ENCODE measurements at regions not wholly inside any gene's neighbourhood (a gene's known extent, or its start where the extent isn't known, plus 50 kb on each side); places are given as distances from the start of the nearest gene placed in this dataset.
"Not testable (repeated sequence)": the region's sequence is repeated elsewhere in the genome, so short reads cannot be mapped to it uniquely, and the experiment has no call there.

GRCh38 chr3:125697979-125698640 is 102.8 kb upstream of the OSBPL11 start:
- not testable (repeated sequence) for DNase-seq

GRCh38 chr3:125715651-125716050 is 120.4 kb upstream of the OSBPL11 start:
- no peak for DNase-seq

DNA sequence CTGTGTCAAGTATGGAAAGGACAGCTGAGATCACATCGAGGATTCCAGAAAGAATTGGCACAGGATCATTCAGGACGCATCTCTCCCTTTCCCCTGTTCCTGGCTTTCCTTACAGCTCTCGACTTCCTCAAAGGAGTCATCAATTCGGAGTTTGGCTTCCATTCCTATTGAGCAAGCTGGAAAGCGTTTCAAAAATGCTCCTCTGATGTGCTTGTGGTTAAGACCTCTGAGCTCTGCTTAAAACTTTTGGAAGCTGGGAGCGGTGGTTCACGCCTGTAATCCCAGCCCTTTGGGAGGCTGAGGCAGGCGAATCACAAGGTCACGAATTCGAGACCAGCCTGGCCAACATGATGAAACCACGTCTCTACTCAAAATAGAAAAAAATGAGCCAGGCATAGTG is 136.9 kb upstream of the OSBPL11 start:
- not testable (repeated sequence) for DNase-seq

DNA sequence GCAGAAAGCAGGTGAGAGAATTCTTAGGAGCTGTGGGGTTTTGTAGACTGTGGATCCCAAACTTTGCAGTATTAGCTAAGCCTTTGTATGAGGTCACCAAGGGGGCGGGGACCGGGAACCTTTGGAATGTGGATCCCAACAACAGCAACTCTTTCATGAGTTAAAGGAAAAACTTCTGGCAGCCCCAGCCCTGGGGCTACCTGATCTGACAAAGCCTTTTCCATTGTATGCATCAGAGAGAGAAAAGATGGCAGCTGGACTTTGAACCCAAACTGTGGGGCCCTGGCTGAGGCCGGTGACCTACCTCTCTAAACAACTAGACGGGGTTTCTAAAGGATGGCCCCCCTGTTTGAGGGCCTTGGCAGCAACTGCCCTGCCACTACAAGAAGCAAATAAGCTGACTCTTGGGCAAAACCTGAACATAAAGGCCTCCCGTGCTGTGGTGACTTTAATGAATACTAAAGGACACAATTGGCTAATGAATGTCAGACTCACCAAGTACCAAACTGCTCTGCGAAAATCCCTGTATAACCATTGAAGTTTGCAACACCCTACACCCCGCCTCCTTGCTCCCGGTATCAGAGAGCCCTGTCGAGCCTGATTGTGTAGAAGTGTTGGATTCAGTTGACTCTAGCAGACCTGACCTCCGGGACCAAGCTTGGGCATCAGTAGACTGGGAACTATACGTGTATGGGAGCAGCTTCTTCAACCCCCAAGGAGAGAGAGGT is 146.9 kb upstream of the OSBPL11 start:
- not testable (repeated sequence) for DNase-seq

DNA sequence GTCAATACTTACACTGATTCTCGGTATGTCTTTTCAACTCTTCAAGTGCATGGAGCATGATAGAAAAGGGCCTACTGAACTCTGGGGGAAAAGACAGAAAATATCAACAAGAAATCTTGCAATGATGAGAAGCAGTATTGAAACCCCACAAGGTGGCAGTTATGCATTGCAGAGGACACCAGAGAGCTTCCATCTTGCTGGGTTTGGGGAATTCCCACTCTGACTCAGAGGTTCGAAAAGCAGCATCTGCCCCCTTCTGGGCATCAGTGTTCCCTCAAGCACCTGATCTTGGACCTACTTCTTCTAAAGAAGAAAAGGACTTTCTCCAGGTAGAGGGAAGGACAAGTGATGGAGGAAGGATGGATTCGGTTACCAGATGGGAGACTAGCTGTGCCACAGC is 147.5 kb upstream of the OSBPL11 start:
- peak; percentile 12 for DNase-seq

- DNase-seq: not testable (repeated sequence)
These were observed 161.8 kb upstream of the OSBPL11 start for GRCh38 chr3:125757050-125757449.

GRCh38 chr3:125758641-125759130 is 163.4 kb upstream of the OSBPL11 start:
- peak; percentile 19 for DNase-seq

DNA sequence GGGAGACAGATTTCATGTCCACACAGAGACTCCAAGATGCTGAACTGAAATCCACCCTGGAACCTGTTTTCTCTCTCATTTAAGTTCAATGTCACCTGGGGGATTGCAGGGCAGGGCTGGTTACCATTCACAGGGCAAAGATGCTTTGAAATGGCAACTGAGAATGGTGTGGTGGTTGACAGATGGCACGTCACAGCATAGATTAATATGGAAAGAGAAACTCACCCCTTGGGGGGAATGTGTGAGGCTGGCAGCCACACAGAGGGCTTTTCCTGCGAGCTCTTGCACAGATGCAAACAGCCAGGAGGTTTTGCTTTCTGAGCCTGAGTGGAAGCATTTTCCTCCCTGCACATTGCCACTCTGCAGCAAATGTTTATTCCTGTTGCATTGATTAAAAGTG is 167.3 kb upstream of the OSBPL11 start:
- not testable (repeated sequence) for DNase-seq

- DNase-seq: peak; percentile 44
These were observed 171.1 kb upstream of the OSBPL11 start for GRCh38 chr3:125766285-125766826.

DNA sequence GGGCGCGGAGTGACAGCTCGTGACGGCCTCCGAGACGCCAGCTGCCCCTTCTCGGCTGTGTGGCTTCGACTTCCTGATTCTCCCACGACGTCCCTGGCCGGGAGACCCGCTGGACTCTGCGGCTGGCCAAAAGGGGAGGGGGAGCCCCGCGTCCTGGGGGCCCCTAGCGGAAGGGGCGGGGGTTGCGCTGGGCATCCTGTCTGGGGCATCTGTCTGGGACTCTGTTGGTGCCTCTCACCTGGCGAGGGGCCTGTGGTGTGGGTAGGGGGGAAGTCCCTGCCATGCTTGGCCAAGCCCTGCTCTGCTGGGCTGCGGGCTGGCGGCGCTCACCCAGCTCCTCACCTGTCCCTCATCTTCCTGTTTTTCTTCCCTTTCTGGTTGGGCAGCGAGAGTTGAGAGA is 171.6 kb upstream of the OSBPL11 start:
- not testable (repeated sequence) for DNase-seq

- no peak for DNase-seq
These were observed 172.3 kb upstream of the OSBPL11 start for GRCh38 chr3:125767641-125768040.

- DNase-seq: not testable (repeated sequence)
These were observed 173.5 kb upstream of the OSBPL11 start for GRCh38 chr3:125768821-125769220.

DNA sequence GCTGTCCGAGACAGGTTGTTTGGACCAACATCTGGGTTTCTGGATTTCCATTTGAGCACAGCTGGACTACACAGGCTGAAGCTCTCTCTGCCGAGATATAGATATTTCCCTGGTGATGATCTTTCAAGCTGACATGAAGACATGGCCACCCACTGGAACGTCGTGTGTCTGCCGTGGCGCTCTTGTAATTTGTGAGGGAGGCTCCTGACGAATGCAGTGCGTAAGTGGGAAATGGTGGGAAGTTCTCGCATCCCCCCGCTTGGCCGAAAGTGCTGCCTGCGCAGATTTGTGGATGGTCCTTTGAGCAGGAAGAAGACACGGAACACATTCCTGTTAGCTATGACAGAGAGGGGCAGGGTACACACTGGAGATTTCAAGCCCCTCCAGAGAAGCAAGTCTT is 176.2 kb upstream of the OSBPL11 start:
- not testable (repeated sequence) for DNase-seq

DNA sequence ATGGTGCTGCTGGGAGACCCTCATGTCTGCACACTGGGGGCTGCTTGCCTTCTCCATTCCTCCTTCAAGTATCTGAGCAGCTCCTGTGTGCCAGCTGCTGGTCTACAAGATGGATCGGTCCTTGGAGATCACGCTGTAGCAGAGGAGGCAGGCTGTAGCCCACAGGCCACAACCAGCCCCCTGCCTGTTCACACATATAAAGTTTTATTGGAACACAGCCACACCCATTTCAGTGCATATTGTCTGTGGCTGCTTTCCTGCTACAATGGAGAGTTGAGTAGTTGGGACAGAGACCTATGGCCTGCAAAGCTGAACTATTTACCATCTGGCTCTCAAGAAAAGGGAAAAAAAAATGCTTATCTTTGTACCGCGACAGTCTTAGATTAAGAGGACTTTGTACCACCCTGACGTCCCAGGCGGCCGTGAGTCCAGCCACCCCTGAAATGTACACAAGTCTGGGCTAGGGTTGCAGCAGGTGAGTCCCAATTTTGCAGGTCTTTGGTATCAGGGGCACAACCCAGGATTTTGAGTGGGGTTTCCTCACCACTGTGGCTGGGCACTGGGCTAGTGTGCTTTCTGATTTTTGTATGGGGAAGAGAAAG is 179.2 kb upstream of the OSBPL11 start:
- DNase-seq: not testable (repeated sequence)

DNA sequence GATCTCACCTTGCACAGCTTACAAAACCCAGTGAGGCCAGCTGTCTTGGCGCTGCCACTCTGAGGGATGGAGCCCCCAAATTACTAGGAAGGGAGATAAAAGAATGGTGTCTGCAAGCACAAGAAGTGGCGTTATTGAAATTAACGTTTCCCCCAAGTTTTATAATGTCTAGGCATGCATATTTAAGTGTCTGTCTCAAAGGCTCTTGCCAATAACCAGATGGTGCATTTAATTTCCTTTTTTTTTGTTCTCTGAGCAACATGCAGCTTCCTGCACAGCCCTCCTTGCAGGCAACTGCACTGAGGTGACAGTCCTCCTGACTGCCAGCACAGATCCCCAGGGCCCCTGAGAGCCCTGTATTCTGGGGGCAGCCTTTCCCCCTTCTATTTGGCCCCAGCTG is 179.8 kb upstream of the OSBPL11 start:
- not testable (repeated sequence) for DNase-seq

DNA sequence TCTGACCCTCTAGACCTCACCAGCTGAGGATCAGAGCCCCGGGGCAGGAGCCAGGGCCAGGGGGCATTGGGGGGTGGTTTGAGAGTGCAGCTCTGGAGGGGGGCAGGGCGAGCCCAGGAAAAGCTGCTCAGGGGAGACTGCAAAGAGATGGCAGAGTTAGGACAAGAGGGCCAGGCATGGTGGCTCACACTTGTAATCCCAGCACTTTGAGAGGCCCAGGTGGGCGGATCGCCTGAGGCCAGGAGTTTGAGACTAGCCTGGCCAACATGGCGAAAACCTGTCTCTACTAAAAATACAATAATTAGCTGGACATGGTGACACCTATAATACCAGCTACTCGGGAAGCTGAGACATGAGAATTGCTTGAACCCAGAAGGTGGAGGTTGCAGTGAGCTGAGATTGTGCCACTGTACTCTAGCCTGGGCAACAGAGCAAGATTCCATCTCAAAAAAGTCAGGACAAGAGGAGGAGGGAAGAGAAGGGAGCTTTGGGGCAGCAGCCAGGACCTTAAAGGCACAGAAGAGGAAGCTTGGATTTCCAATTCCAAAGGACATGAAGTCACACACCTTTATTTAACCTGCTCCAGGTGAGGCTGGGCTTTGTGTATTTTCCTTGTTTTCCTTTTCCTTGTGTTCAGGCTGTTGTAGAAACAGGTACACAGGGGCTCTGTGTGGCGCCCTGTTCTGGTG is 180.5 kb upstream of the OSBPL11 start:
- not testable (repeated sequence) for DNase-seq

DNA sequence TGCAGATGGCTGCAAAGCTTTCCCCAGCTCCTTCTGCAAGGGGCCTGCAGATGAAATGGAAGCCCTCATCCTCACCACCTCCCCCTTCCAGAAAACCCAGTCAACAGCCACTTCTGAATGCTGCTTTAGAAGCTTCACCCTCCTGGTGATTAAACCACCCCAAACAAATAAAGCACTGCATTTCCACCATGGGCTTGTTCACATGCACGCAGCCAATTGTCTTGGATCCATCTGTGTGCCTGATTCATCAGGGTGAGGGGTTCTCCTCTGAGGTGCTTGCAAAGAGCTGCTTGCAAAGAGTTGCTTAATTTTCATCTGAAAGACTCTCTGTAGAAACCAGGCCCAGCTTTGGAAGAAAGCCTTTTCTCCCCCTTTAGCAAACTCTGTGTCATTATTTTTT is 184.0 kb upstream of the OSBPL11 start:
- DNase-seq: not testable (repeated sequence)

GRCh38 chr3:125779918-125780317 is 184.6 kb upstream of the OSBPL11 start:
- DNase-seq: not testable (repeated sequence)

- not testable (repeated sequence) for DNase-seq
These were observed 186.4 kb upstream of the OSBPL11 start for GRCh38 chr3:125781678-125782077.

DNA sequence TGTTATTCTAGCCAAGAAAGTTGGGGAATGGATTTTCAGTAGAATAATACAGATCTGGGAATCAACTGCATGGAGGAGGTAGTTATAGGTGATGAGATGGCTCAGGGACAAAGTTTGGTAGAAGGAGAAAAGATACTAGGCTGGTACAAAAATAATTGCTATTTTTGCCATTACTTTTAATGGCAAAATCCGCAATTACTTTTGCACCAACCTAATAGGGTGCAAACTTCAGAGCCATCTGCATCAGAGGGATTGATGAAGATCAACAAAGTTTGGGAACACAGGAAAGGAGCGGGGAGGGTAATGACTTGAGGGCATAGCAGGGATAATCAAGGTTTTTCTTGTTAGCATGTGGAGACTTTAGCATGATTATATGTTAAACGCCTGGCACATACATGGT is 178.7 kb upstream of the ROPN1B start:
- not testable (repeated sequence) for DNase-seq

DNA sequence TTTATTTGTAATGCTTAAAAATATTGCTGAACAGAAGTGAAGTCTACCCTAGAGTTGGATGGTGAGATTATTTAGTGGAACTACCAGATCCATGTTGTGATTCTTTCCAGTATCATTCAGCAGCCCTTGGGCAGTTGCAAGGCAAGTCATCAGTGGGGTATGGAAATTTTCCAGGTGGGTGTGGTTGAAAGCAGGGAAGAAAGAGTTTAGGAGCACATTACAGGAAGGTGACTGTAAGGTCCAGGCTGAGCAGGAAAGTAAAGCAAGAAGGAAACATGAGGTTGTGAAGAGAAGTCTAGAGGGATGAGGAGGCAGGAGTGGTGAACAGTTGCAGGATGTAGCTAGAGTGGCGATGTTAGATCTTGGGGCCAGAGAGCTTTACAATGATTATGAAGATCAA is 178.0 kb upstream of the ROPN1B start:
- not testable (repeated sequence) for DNase-seq

DNA sequence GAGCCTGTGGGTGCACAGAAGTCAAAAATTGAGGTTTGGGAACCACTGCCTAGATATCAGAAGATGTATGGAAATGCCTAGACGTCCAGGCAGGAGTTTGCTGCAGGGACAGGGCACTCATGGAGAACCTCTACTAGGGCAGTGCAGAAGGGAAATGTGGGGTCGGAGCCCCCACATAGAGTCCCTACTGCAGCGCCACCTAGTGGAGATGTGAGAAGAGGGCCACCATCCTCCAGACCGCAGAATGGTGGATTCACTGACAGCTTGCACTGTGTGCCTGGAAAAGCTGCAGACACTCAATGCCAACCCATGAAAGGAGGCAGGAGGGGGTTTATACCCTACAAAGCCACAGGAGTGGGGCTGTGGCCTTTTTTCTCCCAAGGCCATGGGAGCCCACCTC is 159.0 kb upstream of the ROPN1B start:
- not testable (repeated sequence) for DNase-seq

DNA sequence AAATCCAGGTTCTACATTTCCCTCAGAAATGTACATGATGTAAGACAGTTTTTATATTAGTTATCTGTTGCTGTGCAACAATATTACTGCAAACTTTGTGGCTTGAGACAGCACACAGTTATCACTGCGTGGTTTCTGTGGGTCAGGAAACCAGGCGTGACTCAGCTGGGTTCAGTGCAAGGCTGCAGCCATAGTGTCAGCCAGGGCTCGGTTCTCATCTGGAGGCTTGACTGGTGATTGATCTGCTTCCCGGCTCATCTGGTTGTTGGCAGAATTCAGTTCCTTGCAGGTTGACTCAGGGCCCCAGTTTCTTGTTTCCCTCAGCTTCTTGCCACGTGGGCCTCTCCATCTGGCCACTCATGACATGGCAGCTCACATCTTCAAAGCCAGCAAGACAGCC is 146.8 kb upstream of the ROPN1B start:
- not testable (repeated sequence) for DNase-seq
